ENCODE measurements at regions not wholly inside any gene's neighbourhood (a gene's known extent, or its start where the extent isn't known, plus 50 kb on each side); places are given as distances from the start of the nearest gene placed in this dataset.
"Not testable (repeated sequence)": the region's sequence is repeated elsewhere in the genome, so short reads cannot be mapped to it uniquely, and the experiment has no call there.

DNA sequence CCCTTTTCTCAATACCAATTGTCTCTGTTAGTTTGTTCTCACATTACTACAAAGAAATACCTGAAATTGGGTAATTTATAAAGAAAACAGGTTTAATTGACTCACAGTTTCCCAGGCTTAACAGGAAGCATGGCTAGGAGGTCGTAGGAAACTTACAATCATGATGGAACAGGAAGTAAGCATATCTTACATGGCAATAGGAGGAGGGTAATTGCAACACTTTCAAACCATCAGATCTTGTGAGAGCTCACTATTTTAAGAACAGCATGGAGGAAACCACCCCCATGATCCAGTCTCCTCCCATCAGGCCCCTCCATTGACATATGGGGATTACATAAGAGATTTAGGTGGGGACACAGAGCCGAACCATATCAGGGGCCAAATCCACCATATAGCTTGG is 1210.1 kb upstream of the SPRY2 start:
- no peaks in the 10 kb centered on the region for H3K27me3 Mint-ChIP-seq
- H3K36me3 Mint-ChIP-seq (ENCODE audit: insufficient read depth) = no peaks in the 10 kb centered on the region
- H3K9me3 Mint-ChIP-seq = peaks cover 30% of the 10 kb centered on the region
- no peak overlapping the region for H3K27ac Mint-ChIP-seq (ENCODE audit: low read depth)
- no peaks in the 10 kb centered on the region for H3K4me1 Mint-ChIP-seq
- DNase-seq (ENCODE audit: low spot score in 2 of 2) (no peak), ATAC-seq (replicated peaks; ENCODE audit: extremely low read depth, poor library complexity, severe bottlenecking) (no peak)
- H3K4me3 Mint-ChIP-seq = no peak overlapping the region

DNA sequence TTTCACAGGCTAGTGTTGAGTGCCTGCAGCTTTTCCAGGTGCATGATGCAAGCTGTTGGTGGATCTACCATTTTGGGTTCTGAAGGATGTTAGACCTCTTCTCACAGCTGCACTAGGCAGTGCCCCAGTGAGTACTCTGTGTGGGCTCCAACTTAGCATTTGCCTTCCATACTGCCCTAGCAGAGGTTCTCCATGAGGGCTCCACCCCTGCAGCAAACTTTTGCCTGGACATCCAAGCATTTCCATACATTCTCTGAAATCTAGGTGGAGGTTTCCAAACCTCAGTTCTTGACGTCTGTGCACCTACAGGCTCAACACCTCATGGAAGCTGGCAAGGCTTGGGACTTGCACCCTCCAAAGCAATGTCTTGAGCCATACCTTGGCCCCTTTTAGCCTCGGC is 1205.4 kb upstream of the SPRY2 start:
- ATAC-seq (replicated peaks; ENCODE audit: extremely low read depth, poor library complexity, severe bottlenecking); H3K4me3 Mint-ChIP-seq; H3K4me1 Mint-ChIP-seq; DNase-seq (ENCODE audit: low spot score in 2 of 2); H3K27ac Mint-ChIP-seq (ENCODE audit: low read depth); H3K36me3 Mint-ChIP-seq (ENCODE audit: insufficient read depth); H3K27me3 Mint-ChIP-seq: not testable (repeated sequence)
- H3K9me3 Mint-ChIP-seq = peaks cover 27% of the 10 kb centered on the region

DNA sequence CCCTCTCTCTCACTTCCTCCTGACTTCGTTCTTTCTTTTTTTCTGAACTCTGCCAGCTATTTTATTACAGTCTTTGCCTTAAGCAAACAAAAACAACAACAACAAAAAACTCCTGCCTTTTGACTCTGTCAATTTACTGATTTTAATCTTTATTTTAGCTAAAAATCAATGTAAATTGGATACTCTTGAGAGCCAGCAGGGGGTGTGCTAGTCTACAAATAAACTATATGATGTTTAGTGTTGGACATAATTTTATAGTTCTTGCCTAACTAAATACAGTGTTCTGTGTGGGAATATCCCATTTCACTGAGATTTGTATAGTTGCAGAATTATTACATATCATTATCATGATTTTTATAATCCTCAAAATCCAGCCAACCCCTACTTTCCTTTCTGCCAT is 1199.9 kb upstream of the SPRY2 start:
- no peak for ATAC-seq (replicated peaks; ENCODE audit: extremely low read depth, poor library complexity, severe bottlenecking)
- H3K36me3 Mint-ChIP-seq (ENCODE audit: insufficient read depth) = no peaks in the 10 kb centered on the region
- no peak overlapping the region for H3K4me3 Mint-ChIP-seq
- H3K27me3 Mint-ChIP-seq = no peaks in the 10 kb centered on the region
- no peak overlapping the region for H3K27ac Mint-ChIP-seq (ENCODE audit: low read depth)
- DNase-seq (ENCODE audit: low spot score in 2 of 2) = no peak
- no peaks in the 10 kb centered on the region for H3K4me1 Mint-ChIP-seq
- peaks cover 20% of the 10 kb centered on the region for H3K9me3 Mint-ChIP-seq

DNA sequence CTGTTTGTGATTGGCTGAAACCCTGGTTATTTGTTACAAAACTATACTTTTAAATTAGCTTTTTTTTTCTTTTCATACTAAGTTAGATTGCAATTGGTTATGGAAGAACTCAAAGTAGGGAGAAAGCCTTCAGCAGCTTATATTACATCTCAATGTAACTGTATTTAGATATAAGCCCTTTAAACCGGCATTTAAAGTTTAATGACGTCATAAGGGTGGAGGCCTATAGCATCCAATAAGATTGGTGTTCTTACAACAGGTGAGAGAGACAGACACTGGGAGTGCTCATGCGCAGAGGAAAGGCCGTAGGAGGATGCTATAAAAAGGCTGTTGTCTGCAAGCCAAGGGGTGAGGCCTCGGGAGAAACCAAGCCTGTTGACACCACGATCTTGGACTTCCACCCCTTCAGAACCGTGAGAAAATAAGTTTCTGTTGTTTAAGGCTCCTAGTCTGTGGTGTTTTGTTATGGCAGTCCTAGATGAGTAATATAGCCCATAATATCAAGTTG is 1198.8 kb upstream of the SPRY2 start:
- H3K27me3 Mint-ChIP-seq = no peaks in the 10 kb centered on the region
- DNase-seq (ENCODE audit: low spot score in 2 of 2) (no peak), ATAC-seq (replicated peaks; ENCODE audit: extremely low read depth, poor library complexity, severe bottlenecking) (no peak)
- peaks cover 26% of the 10 kb centered on the region for H3K9me3 Mint-ChIP-seq
- no peaks in the 10 kb centered on the region for H3K36me3 Mint-ChIP-seq (ENCODE audit: insufficient read depth)
- H3K4me3 Mint-ChIP-seq = no peak overlapping the region
- no peaks in the 10 kb centered on the region for H3K4me1 Mint-ChIP-seq
- no peak overlapping the region for H3K27ac Mint-ChIP-seq (ENCODE audit: low read depth)

DNA sequence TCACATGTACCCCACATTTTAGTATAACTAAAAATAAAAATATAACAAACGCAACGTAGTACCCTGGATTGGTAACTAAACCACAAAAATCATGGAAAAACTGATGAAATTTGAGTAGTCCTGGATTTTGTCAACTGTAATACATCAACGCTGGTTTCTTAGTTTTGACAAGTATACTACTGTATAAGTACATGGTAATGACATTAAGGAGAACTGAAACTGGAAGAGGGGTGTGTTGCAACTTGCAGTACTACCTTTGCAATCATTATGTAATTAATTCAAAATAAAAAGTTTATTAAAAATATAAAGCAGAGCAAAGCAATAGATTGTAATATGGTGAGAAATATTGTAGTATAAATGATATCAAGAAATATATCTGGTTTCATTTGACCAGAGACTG is 1158.0 kb upstream of the SPRY2 start:
- Mint-ChIP-seq H3K27me3 (no peaks in the 10 kb centered on the region), H3K4me1 (no peaks in the 10 kb centered on the region), H3K27ac (ENCODE audit: low read depth) (no peak overlapping the region), H3K4me3 (no peak overlapping the region), H3K9me3 (peaks cover 33% of the 10 kb centered on the region), H3K36me3 (ENCODE audit: insufficient read depth) (no peaks in the 10 kb centered on the region)
- ATAC-seq (replicated peaks; ENCODE audit: extremely low read depth, poor library complexity, severe bottlenecking) = no peak
- no peak for DNase-seq (ENCODE audit: low spot score in 2 of 2)

DNA sequence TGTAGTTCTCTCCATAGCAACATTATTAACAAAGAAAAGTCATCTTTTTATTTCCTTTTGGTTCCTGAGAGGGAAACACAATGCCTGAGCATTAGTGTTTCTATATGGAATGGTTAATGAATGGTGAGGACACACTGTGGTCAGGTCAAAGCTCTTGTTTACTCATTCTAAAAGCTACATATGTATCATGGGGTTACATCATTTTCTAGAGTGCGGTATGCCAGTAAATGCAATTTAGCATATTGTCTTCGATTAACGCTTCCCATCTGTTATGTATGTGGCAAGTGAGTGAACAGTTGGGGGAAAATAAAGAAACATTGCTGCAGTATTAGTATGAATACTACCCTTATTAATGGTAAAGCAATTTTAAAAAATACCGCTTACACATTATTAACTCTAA is 1152.2 kb upstream of the SPRY2 start:
- H3K27me3 Mint-ChIP-seq = no peaks in the 10 kb centered on the region
- H3K27ac Mint-ChIP-seq (ENCODE audit: low read depth) = no peak overlapping the region
- ATAC-seq (replicated peaks; ENCODE audit: extremely low read depth, poor library complexity, severe bottlenecking) (no peak), DNase-seq (ENCODE audit: low spot score in 2 of 2) (no peak)
- no peaks in the 10 kb centered on the region for H3K4me1 Mint-ChIP-seq
- no peaks in the 10 kb centered on the region for H3K36me3 Mint-ChIP-seq (ENCODE audit: insufficient read depth)
- H3K4me3 Mint-ChIP-seq = no peak overlapping the region
- H3K9me3 Mint-ChIP-seq = peaks cover 21% of the 10 kb centered on the region

DNA sequence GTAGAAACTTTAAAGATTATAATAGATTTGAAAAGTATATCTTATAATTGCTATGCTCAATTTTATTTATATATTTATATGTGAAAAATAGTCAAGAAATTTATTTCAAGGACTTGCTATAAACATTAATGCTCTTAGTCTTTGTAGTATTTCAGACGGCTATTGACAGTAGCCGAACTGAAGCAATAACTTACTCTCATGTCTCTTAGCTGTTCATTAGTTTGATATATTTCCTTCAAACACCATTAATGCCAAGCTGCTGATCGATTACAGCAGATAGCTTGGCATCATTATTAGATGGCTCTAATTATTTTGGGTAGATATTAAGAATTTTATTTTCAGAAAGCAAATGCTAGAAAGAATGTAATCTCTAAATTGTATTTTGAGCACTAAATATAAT is 1151.5 kb upstream of the SPRY2 start:
- DNase-seq (ENCODE audit: low spot score in 2 of 2) = no peak
- Mint-ChIP-seq H3K9me3 (peaks cover 21% of the 10 kb centered on the region), H3K4me3 (no peak overlapping the region), H3K27ac (ENCODE audit: low read depth) (no peak overlapping the region), H3K4me1 (no peaks in the 10 kb centered on the region), H3K36me3 (ENCODE audit: insufficient read depth) (no peaks in the 10 kb centered on the region), H3K27me3 (no peaks in the 10 kb centered on the region)
- ATAC-seq (replicated peaks; ENCODE audit: extremely low read depth, poor library complexity, severe bottlenecking) = no peak

DNA sequence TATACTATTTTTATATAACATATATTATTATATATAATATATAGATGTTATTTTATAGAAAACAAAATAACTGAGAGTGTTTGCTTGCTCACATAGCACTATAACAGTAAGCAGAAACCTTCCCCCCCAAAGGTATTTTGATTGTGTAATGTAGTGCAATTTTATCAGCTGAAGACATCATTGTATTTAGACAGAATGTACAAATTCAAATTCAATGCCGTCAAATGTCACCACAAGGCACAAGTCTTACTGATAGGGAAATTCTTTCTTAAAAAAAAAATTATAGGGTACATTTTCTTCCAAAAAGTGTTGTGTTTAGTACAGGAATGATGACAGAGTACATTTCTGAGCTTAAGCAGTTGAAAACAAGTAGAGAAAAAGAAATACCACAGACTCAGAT is 1147.1 kb upstream of the SPRY2 start:
- H3K9me3 Mint-ChIP-seq = no peaks in the 10 kb centered on the region
- H3K27me3 Mint-ChIP-seq = no peaks in the 10 kb centered on the region
- no peaks in the 10 kb centered on the region for H3K36me3 Mint-ChIP-seq (ENCODE audit: insufficient read depth)
- H3K27ac Mint-ChIP-seq (ENCODE audit: low read depth) = no peak overlapping the region
- DNase-seq (ENCODE audit: low spot score in 2 of 2) (no peak), ATAC-seq (replicated peaks; ENCODE audit: extremely low read depth, poor library complexity, severe bottlenecking) (no peak)
- H3K4me3 Mint-ChIP-seq = no peak overlapping the region
- H3K4me1 Mint-ChIP-seq = no peaks in the 10 kb centered on the region

DNA sequence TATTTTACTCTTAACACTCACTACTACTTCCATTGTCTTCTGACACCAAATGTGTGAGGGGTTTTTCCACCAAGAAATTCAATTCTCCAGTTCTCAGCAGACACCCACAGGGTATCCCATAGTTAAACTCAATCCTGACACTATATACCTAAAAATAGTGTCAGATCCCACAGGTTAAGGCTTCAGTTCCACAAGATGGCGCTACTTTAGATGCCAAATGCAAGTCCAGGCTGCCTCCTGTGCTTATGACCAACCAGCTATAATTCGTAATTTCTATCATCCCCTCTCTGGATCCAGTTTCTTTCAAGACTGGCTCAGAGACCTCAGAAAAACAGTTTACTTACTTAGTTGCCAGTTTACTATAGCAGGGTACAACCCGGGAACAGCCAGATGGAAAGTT is 1146.2 kb upstream of the SPRY2 start:
- no peak overlapping the region for H3K4me3 Mint-ChIP-seq
- H3K4me1 Mint-ChIP-seq = no peaks in the 10 kb centered on the region
- no peak overlapping the region for H3K27ac Mint-ChIP-seq (ENCODE audit: low read depth)
- H3K36me3 Mint-ChIP-seq (ENCODE audit: insufficient read depth) = no peaks in the 10 kb centered on the region
- no peak for DNase-seq (ENCODE audit: low spot score in 2 of 2)
- ATAC-seq (replicated peaks; ENCODE audit: extremely low read depth, poor library complexity, severe bottlenecking) = no peak
- no peaks in the 10 kb centered on the region for H3K9me3 Mint-ChIP-seq
- H3K27me3 Mint-ChIP-seq = no peaks in the 10 kb centered on the region

DNA sequence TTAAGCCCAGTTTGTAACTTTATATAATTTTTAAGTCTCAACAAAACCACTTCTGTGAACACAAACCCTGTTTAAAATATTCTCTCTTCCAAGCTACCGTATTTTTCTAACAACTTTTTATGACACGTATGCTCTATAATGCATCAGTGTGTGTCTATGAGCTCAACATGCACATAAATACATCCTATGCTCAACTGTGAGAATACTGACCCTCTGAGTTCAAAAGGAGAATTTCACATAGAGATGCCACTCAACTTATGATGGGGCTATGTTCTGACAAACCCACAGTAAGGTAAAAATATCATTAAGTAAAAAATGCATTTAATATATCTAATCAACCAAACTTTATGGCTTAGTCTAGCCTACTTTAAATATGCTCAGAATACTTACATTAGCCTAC is 1139.7 kb upstream of the SPRY2 start:
- H3K27ac Mint-ChIP-seq (ENCODE audit: low read depth) = no peak overlapping the region
- ATAC-seq (replicated peaks; ENCODE audit: extremely low read depth, poor library complexity, severe bottlenecking) = no peak
- no peak overlapping the region for H3K4me3 Mint-ChIP-seq

DNA sequence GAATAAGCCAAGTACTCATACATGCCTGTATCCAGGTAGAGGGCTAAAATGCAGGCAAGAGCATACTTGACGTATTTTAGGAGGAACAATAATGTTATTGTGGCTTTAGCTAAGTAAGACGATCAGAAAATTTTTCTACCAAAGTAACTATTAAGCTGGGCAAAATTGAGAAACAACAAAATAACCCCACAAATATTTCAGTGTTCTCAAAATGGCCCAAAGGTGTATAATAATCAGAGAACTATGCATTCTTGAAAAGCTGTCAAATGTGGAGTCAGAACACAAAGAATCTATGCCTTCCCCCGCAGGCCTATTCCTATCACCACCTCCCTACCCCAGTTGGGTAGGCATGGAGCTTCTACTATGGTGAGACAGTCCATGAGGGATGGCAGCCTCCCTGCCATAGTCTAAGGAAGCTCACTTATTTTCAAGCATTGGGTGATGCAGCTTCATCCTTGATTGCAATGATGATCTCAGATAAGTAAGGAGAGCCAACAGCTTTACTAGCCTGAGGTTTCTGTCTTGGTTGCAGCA is 1132.5 kb upstream of the SPRY2 start:
- Mint-ChIP-seq H3K4me3 (no peak overlapping the region), H3K36me3 (ENCODE audit: insufficient read depth) (no peaks in the 10 kb centered on the region), H3K4me1 (no peaks in the 10 kb centered on the region), H3K27me3 (no peaks in the 10 kb centered on the region), H3K9me3 (peaks cover 27% of the 10 kb centered on the region), H3K27ac (ENCODE audit: low read depth) (no peak overlapping the region)
- no peak for DNase-seq (ENCODE audit: low spot score in 2 of 2)
- no peak for ATAC-seq (replicated peaks; ENCODE audit: extremely low read depth, poor library complexity, severe bottlenecking)

More for the DNA sequence above, 1139.7 kb upstream of the SPRY2 start:
- peaks cover 13% of the 10 kb centered on the region for H3K9me3 Mint-ChIP-seq
- no peak for DNase-seq (ENCODE audit: low spot score in 2 of 2)
- H3K36me3 Mint-ChIP-seq (ENCODE audit: insufficient read depth) = no peaks in the 10 kb centered on the region
- H3K4me1 Mint-ChIP-seq = no peaks in the 10 kb centered on the region
- H3K27me3 Mint-ChIP-seq = no peaks in the 10 kb centered on the region

DNA sequence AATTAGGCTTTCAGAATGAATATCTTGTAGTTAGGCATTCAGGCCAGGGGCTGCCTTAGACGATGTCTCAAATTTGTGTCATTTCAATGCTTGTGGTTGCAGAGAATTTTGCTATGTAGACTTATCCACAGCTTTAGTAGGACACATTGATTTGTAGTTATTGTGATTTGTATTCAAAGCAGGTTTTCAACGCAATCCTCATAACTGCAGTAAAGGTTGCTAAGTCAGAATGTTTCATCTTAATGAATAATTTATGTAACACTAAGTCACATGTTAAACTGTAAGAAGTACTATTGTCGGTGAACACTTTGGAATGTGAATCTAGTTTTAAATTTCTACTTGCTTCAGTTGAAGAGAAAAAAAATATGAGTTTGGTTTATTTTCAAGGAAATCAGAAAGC is 1117.2 kb upstream of the SPRY2 start:
- ATAC-seq (replicated peaks; ENCODE audit: extremely low read depth, poor library complexity, severe bottlenecking) = no peak
- Mint-ChIP-seq H3K9me3 (peaks cover 16% of the 10 kb centered on the region), H3K4me1 (no peaks in the 10 kb centered on the region), H3K36me3 (ENCODE audit: insufficient read depth) (peaks cover 2% of the 10 kb centered on the region), H3K4me3 (no peak overlapping the region), H3K27me3 (no peaks in the 10 kb centered on the region), H3K27ac (ENCODE audit: low read depth) (no peak overlapping the region)
- DNase-seq (ENCODE audit: low spot score in 2 of 2) = no peak

DNA sequence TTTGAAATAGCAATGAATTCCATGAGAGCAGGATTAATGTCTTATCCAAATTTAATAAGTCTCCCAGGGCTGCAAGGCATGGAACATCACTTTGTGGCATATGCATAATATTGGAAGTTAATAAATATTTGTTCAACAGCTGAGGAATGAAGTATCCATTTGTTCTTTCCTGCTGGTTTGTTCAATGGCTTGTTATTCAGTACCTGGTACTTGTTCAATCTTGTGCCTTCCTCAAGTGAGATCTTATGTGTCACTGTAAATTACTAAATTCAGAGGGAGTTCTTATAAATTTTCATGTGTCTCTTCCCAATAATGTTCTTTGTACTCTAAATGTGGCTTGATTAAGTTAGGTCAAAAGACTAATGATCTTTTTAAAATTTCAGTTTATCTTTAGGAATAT is 1105.5 kb upstream of the SPRY2 start:
- ATAC-seq (replicated peaks; ENCODE audit: extremely low read depth, poor library complexity, severe bottlenecking) (no peak), DNase-seq (ENCODE audit: low spot score in 2 of 2) (no peak)
- H3K27me3 Mint-ChIP-seq = no peaks in the 10 kb centered on the region
- H3K36me3 Mint-ChIP-seq (ENCODE audit: insufficient read depth) = no peaks in the 10 kb centered on the region
- no peaks in the 10 kb centered on the region for H3K4me1 Mint-ChIP-seq
- peaks cover 21% of the 10 kb centered on the region for H3K9me3 Mint-ChIP-seq
- H3K4me3 Mint-ChIP-seq = no peak overlapping the region
- H3K27ac Mint-ChIP-seq (ENCODE audit: low read depth) = no peak overlapping the region

DNA sequence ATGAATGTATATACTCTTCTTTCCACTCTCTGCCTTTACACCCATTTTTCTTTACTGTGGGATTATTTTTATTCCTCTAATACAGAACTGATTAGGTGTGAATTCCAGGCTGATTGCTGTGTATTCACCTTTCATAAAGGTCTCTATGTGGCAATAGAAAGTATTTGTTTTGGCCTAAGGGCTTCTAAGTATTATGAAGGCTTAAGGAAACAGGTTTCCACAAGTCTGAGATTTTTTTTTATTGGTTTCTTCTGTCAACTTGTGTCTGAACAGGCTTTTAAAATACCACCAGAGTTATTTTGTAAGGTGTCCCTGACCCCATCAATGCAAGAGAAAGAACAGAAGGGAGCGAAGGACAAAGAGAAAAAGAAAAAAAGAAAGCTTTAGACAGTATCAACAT is 1102.0 kb upstream of the SPRY2 start:
- no peaks in the 10 kb centered on the region for H3K36me3 Mint-ChIP-seq (ENCODE audit: insufficient read depth)
- ATAC-seq (replicated peaks; ENCODE audit: extremely low read depth, poor library complexity, severe bottlenecking) = no peak
- H3K4me1 Mint-ChIP-seq = no peaks in the 10 kb centered on the region
- no peak overlapping the region for H3K27ac Mint-ChIP-seq (ENCODE audit: low read depth)
- H3K4me3 Mint-ChIP-seq = no peak overlapping the region
- no peaks in the 10 kb centered on the region for H3K27me3 Mint-ChIP-seq
- peaks cover 26% of the 10 kb centered on the region for H3K9me3 Mint-ChIP-seq
- no peak for DNase-seq (ENCODE audit: low spot score in 2 of 2)
